PC-9 (cell line): ENCODE measurements at regions not wholly inside any gene's neighbourhood (a gene's known extent, or its start where the extent isn't known, plus 50 kb on each side); places are given as distances from the start of the nearest gene placed in this dataset.

Source experiments
- BruUV-seq: library from RNA; stranded (reverse); fragments of 400-500 nt; replicated peaks from 2 replicates; lab custom pipeline; 2021; lab: Mats Ljungman, UMichigan
- CTCF ChIA-PET: fragments of 300-600 bp; sonication (Branson Sonifier 250); formaldehyde crosslinking; loops from one replicate; lab custom pipeline; 2022; ENCODE audit warnings: antibody characterized with exemption; lab: Charles Lee
- POLR2A ChIA-PET: fragments of 300-600 bp; sonication (Branson Sonifier 250); formaldehyde crosslinking; loops from one replicate; lab custom pipeline; 2022; ENCODE audit warnings: antibody characterized with exemption; ENCODE audit not compliant: unreplicated experiment; lab: Charles Lee
- DNase-seq, 2 experiments: peaks; one replicate each; pipeline versions ENCODE4 v3.0.0 to v3.0.0-alpha.2; 2015 to 2022; ENCODE audit warnings: mixed read lengths in 1 of 2
- H2AFZ ChIP-seq: fragments of 200-600 bp; sonication (generic); 2 replicates; pipeline ENCODE4 v1.8.1; 2017; ENCODE audit warnings: antibody characterized with exemption
- H3F3A ChIP-seq: fragments of 200-600 bp; sonication (generic); 2 replicates; pipeline ENCODE4 v1.8.1; 2017; ENCODE audit warnings: antibody characterized with exemption, mild to moderate bottlenecking, low read depth; ENCODE audit not compliant: insufficient read depth
- H3K27ac ChIP-seq: fragments of 200-600 bp; sonication (generic); 2 replicates; pipeline ENCODE4 v1.6.1; 2016; ENCODE audit warnings: mixed run types
- H3K27me3 ChIP-seq: fragments of 200-600 bp; sonication (generic); 2 replicates; pipeline ENCODE4 v1.6.1; 2016; ENCODE audit warnings: low read depth, mixed run types; ENCODE audit not compliant: insufficient read depth
- H3K36me3 ChIP-seq: fragments of 200-600 bp; sonication (generic); 2 replicates; pipeline ENCODE4 v1.6.1; 2016; ENCODE audit warnings: low read depth, mixed run types
- H3K4me1 ChIP-seq: fragments of 200-600 bp; sonication (generic); replicated peaks from 2 replicates; pipeline ENCODE4 v1.6.1; 2016; ENCODE audit warnings: mixed run types; ENCODE audit not compliant: insufficient read depth
- H3K4me2 ChIP-seq: fragments of 200-600 bp; sonication (generic); 2 replicates; pipeline ENCODE4 v1.6.1; 2017; ENCODE audit warnings: mixed run types
- H3K4me3 ChIP-seq: fragments of 200-600 bp; sonication (generic); 2 replicates; pipeline ENCODE4 v1.6.1; 2016; ENCODE audit warnings: mixed run types
- H3K79me2 ChIP-seq: fragments of 200-600 bp; sonication (generic); 2 replicates; pipeline ENCODE4 v1.6.1; 2017; ENCODE audit warnings: low read depth, mixed run types
- H3K9me2 ChIP-seq: fragments of 200-600 bp; sonication (generic); 2 replicates; pipeline ENCODE4 v1.8.1; 2017; ENCODE audit warnings: mild to moderate bottlenecking; ENCODE audit not compliant: insufficient read depth
- H3K9me3 ChIP-seq: fragments of 200-600 bp; sonication (generic); 2 replicates; pipeline ENCODE4 v1.8.1; 2016; ENCODE audit warnings: low read depth; ENCODE audit not compliant: insufficient read depth
- H4K20me1 ChIP-seq: fragments of 200-600 bp; sonication (generic); 2 replicates; pipeline ENCODE4 v1.8.1; 2017; ENCODE audit not compliant: insufficient read depth
- CTCF ChIP-seq: fragments of 200-600 bp; sonication (generic); conservative IDR thresholded peaks from 2 replicates; pipeline ENCODE4 v1.6.1; 2017; ENCODE audit warnings: mixed run types, antibody characterized with exemption, mild to moderate bottlenecking, moderate library complexity
- EZH2 ChIP-seq: fragments of 200-600 bp; sonication (generic); IDR thresholded peaks from 2 replicates; pipeline ENCODE4 v1.8.0; 2017; ENCODE audit warnings: antibody characterized with exemption, low read depth
- intact Hi-C: fragments of 100-400 bp; cut with micrococcal nuclease; formaldehyde crosslinking; loops from one replicate; pipeline ENCODE4 v1.10.0; 2022; ENCODE audit not compliant: unreplicated experiment

- no peaks in the 10 kb centered on the region for H4K20me1 ChIP-seq
- no TSS peak for BruUV-seq
- 0 out of 2 replicates have a peak overlapping the region, but pooled peaks have one; percentile 26 for H2AFZ ChIP-seq
- H3K36me3 ChIP-seq = no peaks in the 10 kb centered on the region
- intact Hi-C loops = loop anchor here (1.0 to 5.0 kb wide), 3 partner anchors 20 to 155 kb away; partner anchors contain the start of gene SLC22A23
- no peaks in the 10 kb centered on the region for H3K79me2 ChIP-seq
- H3K27ac ChIP-seq = peak overlapping the region; percentile 78
- no peak for TF ChIP-seq EZH2
- TF ChIP-seq CTCF = no peak
- peaks cover 26% of the 10 kb centered on the region for H3F3A ChIP-seq
- peak; percentile 48 to 94 for DNase-seq
- H3K4me1 ChIP-seq = peaks cover 44% of the 10 kb centered on the region
- POLR2A ChIA-PET = no interaction called here
- no peaks in the 10 kb centered on the region for H3K9me2 ChIP-seq
- peak overlapping the region; percentile 66 for H3K4me2 ChIP-seq
- H3K4me3 ChIP-seq = no peak overlapping the region
- CTCF ChIA-PET = no interaction called here
- H3K9me3 ChIP-seq = no peaks in the 10 kb centered on the region
- no peaks in the 10 kb centered on the region for H3K27me3 ChIP-seq
Measured at GRCh38 chr6:3612341-3613041, 139.0 kb downstream of the PXDC1 start.

- no TSS peak for BruUV-seq
Measured at GRCh38 chr6:3610921-3611320, 140.6 kb downstream of the PXDC1 start.

GRCh38 chr6:3610206-3610605 is 141.3 kb downstream of the PXDC1 start:
- Histone ChIP-seq H3K4me1 (peaks cover 44% of the 10 kb centered on the region), H3K4me3 (no peak overlapping the region), H3K9me2 (no peaks in the 10 kb centered on the region), H3K79me2 (no peaks in the 10 kb centered on the region), H4K20me1 (no peaks in the 10 kb centered on the region), H2AFZ (no peak overlapping the region), H3K9me3 (no peaks in the 10 kb centered on the region), H3K27ac (peak overlapping the region; percentile 12; the same call in 1 of the 2 replicates), H3K27me3 (no peaks in the 10 kb centered on the region), H3K4me2 (peak overlapping the region; percentile 47), H3K36me3 (no peaks in the 10 kb centered on the region), H3F3A (peaks cover 26% of the 10 kb centered on the region)
- TF ChIP-seq EZH2 (no peak), CTCF (no peak)
- ChIA-PET POLR2A (no interaction called here), CTCF (no interaction called here)
- intact Hi-C loops = loop anchor here (5.0 kb wide), 2 partner anchors 98 to 153 kb away; partner anchors contain the start of gene SLC22A23
- no TSS peak for BruUV-seq
- DNase-seq = peak; percentile 37 to 85

More at GRCh38 chr6:3610921-3611320, 140.6 kb downstream of the PXDC1 start:
- peaks cover 44% of the 10 kb centered on the region for H3K4me1 ChIP-seq
- H4K20me1 ChIP-seq = no peaks in the 10 kb centered on the region
- no peaks in the 10 kb centered on the region for H3K9me2 ChIP-seq
- CTCF ChIA-PET = no interaction called here
- no peaks in the 10 kb centered on the region for H3K9me3 ChIP-seq
- POLR2A ChIA-PET = no interaction called here
- peak overlapping the region; percentile 47; the same call in 1 of the 2 replicates for H3K4me2 ChIP-seq
- DNase-seq = no peak
- peak overlapping the region; percentile 78; the same call in 1 of the 2 replicates for H3K27ac ChIP-seq
- H3K79me2 ChIP-seq = no peaks in the 10 kb centered on the region
- no peak overlapping the region for H3K4me3 ChIP-seq
- H3F3A ChIP-seq = peaks cover 26% of the 10 kb centered on the region
- no peaks in the 10 kb centered on the region for H3K27me3 ChIP-seq
- intact Hi-C loops = loop anchor here (5.0 kb wide), 2 partner anchors 99 to 154 kb away; partner anchors contain the start of gene SLC22A23
- no peak overlapping the region for H2AFZ ChIP-seq
- H3K36me3 ChIP-seq = no peaks in the 10 kb centered on the region
- TF ChIP-seq CTCF (no peak), EZH2 (no peak)
